NCI-H460 (cell line): ENCODE measurements at regions not wholly inside any gene's neighbourhood (a gene's known extent, or its start where the extent isn't known, plus 50 kb on each side); places are given as distances from the start of the nearest gene placed in this dataset.

Experiments
- DNase-seq: peaks from one replicate; pipeline ENCODE4 v3.0.0-alpha.2; 2016; ENCODE audit warnings: low read depth; ENCODE audit errors: extremely low read depth

- no peak for DNase-seq
These were observed 230.3 kb downstream of the SUDS3 start for GRCh38 chr12:118606690-118607089.

- no peak for DNase-seq
These were observed 231.5 kb downstream of the SUDS3 start for GRCh38 chr12:118607831-118608230.

- DNase-seq, result no peak
These were observed 232.5 kb downstream of the SUDS3 start for GRCh38 chr12:118608770-118609344.

GRCh38 chr12:118611295-118611694 is 234.9 kb downstream of the SUDS3 start:
- DNase-seq, result no peak

- no peak for DNase-seq
These were observed 235.4 kb downstream of the SUDS3 start for GRCh38 chr12:118611770-118612169.

- DNase-seq, result no peak
These were observed 241.5 kb downstream of the SUDS3 start for GRCh38 chr12:118617611-118618450.

- DNase-seq, result no peak
These were observed 242.3 kb downstream of the SUDS3 start for GRCh38 chr12:118618695-118619094.

GRCh38 chr12:118625050-118625675 is 248.8 kb downstream of the SUDS3 start:
- DNase-seq, result no peak

GRCh38 chr12:118633071-118633470 is 256.7 kb downstream of the SUDS3 start:
- DNase-seq, result no peak

- DNase-seq, result no peak
These were observed 258.9 kb downstream of the SUDS3 start for GRCh38 chr12:118635276-118635675.

- DNase-seq, result no peak
These were observed 261.5 kb downstream of the SUDS3 start for GRCh38 chr12:118637767-118638370.

GRCh38 chr12:118641249-118641648 is 264.9 kb downstream of the SUDS3 start:
- DNase-seq, result no peak

GRCh38 chr12:118645219-118645618 is 268.9 kb downstream of the SUDS3 start:
- peak; percentile 2 for DNase-seq

GRCh38 chr12:118649765-118650585 is 273.6 kb downstream of the SUDS3 start:
- DNase-seq, result no peak

- no peak for DNase-seq
These were observed 274.2 kb downstream of the SUDS3 start for GRCh38 chr12:118650586-118650960.

GRCh38 chr12:118651487-118651886 is 275.1 kb downstream of the SUDS3 start:
- DNase-seq, result no peak

- no peak for DNase-seq
These were observed 279.2 kb downstream of the SUDS3 start for GRCh38 chr12:118655588-118655987.

GRCh38 chr12:118680356-118680963 is 300.9 kb upstream of the SRRM4 start:
- DNase-seq, result no peak

GRCh38 chr12:118682656-118683055 is 298.7 kb upstream of the SRRM4 start:
- DNase-seq, result no peak

- no peak for DNase-seq
These were observed 295.2 kb upstream of the SRRM4 start for GRCh38 chr12:118685983-118686607.
